Thyroid gland (tissue), 4 donors: ENCODE measurements at regions not wholly inside any gene's neighbourhood (a gene's known extent, or its start where the extent isn't known, plus 50 kb on each side); places are given as distances from the start of the nearest gene placed in this dataset.

ENCODE experiments used
- POLR2A ChIP-seq, 2 donors: fragments of 450-650 bp; IDR thresholded peaks; one replicate each; pipeline ENCODE4 v1.6.1; 2017; ENCODE audit warnings: antibody characterized with exemption in 2 of 2, mild to moderate bottlenecking in 2 of 2, moderate library complexity in 1 of 2
- TF ChIP-seq, protein P1 (sequence below), 6 experiments: fragments of 200-600 bp in 3 of 6; fragments of 450-650 bp in 3 of 6; sonication (generic) in 3 of 6; IDR thresholded peaks; one replicate each; pipeline ENCODE4 v1.5.1; 2016 to 2019; ENCODE audit warnings: antibody characterized with exemption in 6 of 6, mild to moderate bottlenecking in 2 of 6, inconsistent platforms in 1 of 6, moderate library complexity in 1 of 6

GRCh38 chr2:104250635-104251034, 603.3 kb upstream of the POU3F3 start:
- TF ChIP-seq POLR2A (IDR thresholded peaks at IDR 0.05): no peak
- TF ChIP-seq, protein P1, sequence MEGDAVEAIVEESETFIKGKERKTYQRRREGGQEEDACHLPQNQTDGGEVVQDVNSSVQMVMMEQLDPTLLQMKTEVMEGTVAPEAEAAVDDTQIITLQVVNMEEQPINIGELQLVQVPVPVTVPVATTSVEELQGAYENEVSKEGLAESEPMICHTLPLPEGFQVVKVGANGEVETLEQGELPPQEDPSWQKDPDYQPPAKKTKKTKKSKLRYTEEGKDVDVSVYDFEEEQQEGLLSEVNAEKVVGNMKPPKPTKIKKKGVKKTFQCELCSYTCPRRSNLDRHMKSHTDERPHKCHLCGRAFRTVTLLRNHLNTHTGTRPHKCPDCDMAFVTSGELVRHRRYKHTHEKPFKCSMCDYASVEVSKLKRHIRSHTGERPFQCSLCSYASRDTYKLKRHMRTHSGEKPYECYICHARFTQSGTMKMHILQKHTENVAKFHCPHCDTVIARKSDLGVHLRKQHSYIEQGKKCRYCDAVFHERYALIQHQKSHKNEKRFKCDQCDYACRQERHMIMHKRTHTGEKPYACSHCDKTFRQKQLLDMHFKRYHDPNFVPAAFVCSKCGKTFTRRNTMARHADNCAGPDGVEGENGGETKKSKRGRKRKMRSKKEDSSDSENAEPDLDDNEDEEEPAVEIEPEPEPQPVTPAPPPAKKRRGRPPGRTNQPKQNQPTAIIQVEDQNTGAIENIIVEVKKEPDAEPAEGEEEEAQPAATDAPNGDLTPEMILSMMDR (IDR thresholded peaks at IDR 0.05): no peak
